GM10248 (cell line): ENCODE measurements at regions not wholly inside any gene's neighbourhood (a gene's known extent, or its start where the extent isn't known, plus 50 kb on each side); places are given as distances from the start of the nearest gene placed in this dataset.

Experiments used
- CTCF ChIA-PET: fragments of 300-600 bp; sonication (Branson Sonifier 250); formaldehyde crosslinking; extraction: SDS; loops from one replicate; lab custom pipeline; 2021; ENCODE audit warnings: antibody characterized with exemption; lab: Yijun Ruan, JAX
- POLR2A ChIA-PET: fragments of 350-650 bp; sonication (Branson Sonifier 250); formaldehyde crosslinking; extraction: SDS; loops from one replicate; lab custom pipeline; 2020; ENCODE audit warnings: antibody characterized with exemption; lab: Yijun Ruan, JAX
- DNase-seq: peaks from one replicate; pipeline ENCODE4 v3.0.0; 2012; ENCODE audit errors: extremely low spot score
- CTCF ChIP-seq: IDR thresholded peaks from 2 replicates; pipeline ENCODE4 v1.5.1; 2012; ENCODE audit warnings: mild to moderate bottlenecking, low read depth; ENCODE audit errors: extremely low read depth, missing control alignments, control extremely low read depth

GRCh38 chr2:129735576-129735975 is 243.9 kb upstream of the RAB6C start:
- TF ChIP-seq CTCF: no peak
- CTCF ChIA-PET: no interaction called here

GRCh38 chr2:129737660-129738527 is 241.6 kb upstream of the RAB6C start:
- ChIA-PET POLR2A (no interaction called here), CTCF (no interaction called here)
- no peak for TF ChIP-seq CTCF
- no peak for DNase-seq

More at GRCh38 chr2:129735576-129735975, 243.9 kb upstream of the RAB6C start:
- DNase-seq: no peak
- POLR2A ChIA-PET: no interaction called here

- CTCF ChIA-PET: no interaction called here
These were observed 240.7 kb upstream of the RAB6C start for GRCh38 chr2:129738799-129739198.

GRCh38 chr2:129740504-129740903 is 239.0 kb upstream of the RAB6C start:
- TF ChIP-seq CTCF: no peak
- ChIA-PET POLR2A (no interaction called here), CTCF (no interaction called here)
- DNase-seq: no peak

More at GRCh38 chr2:129738799-129739198, 240.7 kb upstream of the RAB6C start:
- POLR2A ChIA-PET: no interaction called here
- no peak for DNase-seq
- TF ChIP-seq CTCF: no peak

GRCh38 chr2:129741165-129741564 is 238.3 kb upstream of the RAB6C start:
- ChIA-PET CTCF (no interaction called here), POLR2A (no interaction called here)
- DNase-seq: no peak
- no peak for TF ChIP-seq CTCF

GRCh38 chr2:129741623-129742022 is 237.8 kb upstream of the RAB6C start:
- ChIA-PET CTCF (no interaction called here), POLR2A (no interaction called here)
- TF ChIP-seq CTCF: no peak
- no peak for DNase-seq
